ENCODE measurements at regions not wholly inside any gene's neighbourhood (a gene's known extent, or its start where the extent isn't known, plus 50 kb on each side); places are given as distances from the start of the nearest gene placed in this dataset.

DNA sequence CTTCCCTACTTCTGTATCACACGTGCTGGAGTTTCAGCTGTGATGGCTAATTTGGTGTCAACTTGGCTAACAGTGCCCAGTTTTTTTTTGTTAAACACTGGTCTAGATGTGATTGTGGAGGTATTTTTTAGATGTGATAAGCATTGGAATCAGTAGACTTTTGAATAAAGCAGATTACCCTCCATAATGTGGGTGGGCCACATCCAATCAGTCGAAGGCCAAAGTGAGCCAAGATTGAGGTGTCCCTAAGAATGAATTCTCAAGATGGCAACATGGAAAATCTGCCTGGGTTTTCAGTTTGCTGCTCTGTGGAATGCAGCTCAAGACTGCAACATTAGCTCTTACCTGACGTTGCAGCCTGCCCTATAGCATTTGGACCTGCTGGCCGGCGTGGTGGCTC, 68.8 kb upstream of the AGBL1 start:
- TF ChIP-seq, protein P1, sequence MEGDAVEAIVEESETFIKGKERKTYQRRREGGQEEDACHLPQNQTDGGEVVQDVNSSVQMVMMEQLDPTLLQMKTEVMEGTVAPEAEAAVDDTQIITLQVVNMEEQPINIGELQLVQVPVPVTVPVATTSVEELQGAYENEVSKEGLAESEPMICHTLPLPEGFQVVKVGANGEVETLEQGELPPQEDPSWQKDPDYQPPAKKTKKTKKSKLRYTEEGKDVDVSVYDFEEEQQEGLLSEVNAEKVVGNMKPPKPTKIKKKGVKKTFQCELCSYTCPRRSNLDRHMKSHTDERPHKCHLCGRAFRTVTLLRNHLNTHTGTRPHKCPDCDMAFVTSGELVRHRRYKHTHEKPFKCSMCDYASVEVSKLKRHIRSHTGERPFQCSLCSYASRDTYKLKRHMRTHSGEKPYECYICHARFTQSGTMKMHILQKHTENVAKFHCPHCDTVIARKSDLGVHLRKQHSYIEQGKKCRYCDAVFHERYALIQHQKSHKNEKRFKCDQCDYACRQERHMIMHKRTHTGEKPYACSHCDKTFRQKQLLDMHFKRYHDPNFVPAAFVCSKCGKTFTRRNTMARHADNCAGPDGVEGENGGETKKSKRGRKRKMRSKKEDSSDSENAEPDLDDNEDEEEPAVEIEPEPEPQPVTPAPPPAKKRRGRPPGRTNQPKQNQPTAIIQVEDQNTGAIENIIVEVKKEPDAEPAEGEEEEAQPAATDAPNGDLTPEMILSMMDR (IDR thresholded peaks at IDR 0.05; ENCODE audit: low read depth, low read length): no peak
- no peak for TF ChIP-seq EZH2phosphoT487 (IDR thresholded peaks at IDR 0.05; ENCODE audit: low read depth)
